ENCODE measurements at regions not wholly inside any gene's neighbourhood (a gene's known extent, or its start where the extent isn't known, plus 50 kb on each side); places are given as distances from the start of the nearest gene placed in this dataset.
"Not testable (repeated sequence)": the region's sequence is repeated elsewhere in the genome, so short reads cannot be mapped to it uniquely, and the experiment has no call there.

DNA sequence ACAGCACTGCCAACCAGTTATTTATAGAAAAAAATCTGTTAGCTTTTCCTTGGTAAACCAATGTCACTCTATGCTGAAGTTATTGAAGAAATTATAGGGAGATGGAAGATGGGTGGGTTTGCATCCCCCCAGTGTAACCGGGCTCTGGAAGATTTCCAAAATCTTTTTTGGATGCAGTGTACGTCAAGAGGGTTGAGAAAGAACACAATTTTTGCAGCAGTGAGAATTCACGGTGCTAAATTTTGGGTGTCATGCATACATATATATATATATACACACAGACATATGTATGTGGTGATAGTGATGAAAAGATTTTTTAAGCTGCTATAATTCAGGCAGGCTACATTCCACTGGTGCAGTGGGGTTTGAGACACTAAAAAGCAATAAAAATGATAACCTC, 91.4 kb upstream of the MAGI3 start:
- Histone ChIP-seq H3K4me1 (ENCODE audit: control insufficient read depth, insufficient read depth, low read length, unreplicated experiment) (no peaks in the 10 kb centered on the region), H2AFZ (ENCODE audit: low read length, unreplicated experiment) (no peak overlapping the region), H3K27me3 (ENCODE audit: insufficient read depth, low read length) (0 out of 2 replicates have a peak, but pooled peaks cover 8% of the 10 kb centered on the region), H3K4me3 (ENCODE audit: low read depth, low read length) (no peak overlapping the region), H3K36me3 (ENCODE audit: insufficient read depth, low read length) (no peaks in the 10 kb centered on the region), H3K27ac (ENCODE audit: low read depth, low read length) (no peak overlapping the region), H3K79me2 (ENCODE audit: control insufficient read depth, insufficient read depth, low read length, unreplicated experiment) (no peaks in the 10 kb centered on the region)

DNA sequence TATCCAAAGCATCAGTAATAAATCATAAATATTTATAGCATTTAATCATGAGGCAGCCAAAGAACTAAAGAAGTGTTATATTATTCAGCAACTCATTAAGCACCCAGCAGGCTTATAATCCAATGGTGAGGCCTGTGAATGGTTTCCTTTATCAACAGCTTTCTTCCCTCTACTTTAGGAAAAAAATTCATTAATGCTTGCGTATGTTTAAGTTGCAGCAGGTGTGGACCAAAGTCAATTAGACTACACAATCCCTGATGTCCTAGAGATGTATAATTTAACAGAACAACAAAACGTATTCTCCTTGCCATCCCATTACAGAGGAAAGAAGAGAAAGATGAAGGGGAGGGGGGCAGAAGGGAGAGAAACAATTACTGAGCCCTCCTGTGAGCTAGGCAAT, 87.7 kb upstream of the MAGI3 start:
- Histone ChIP-seq H3K36me3 (ENCODE audit: insufficient read depth, low read length) (no peaks in the 10 kb centered on the region), H3K79me2 (ENCODE audit: control insufficient read depth, insufficient read depth, low read length, unreplicated experiment) (no peaks in the 10 kb centered on the region), H3K27ac (ENCODE audit: low read depth, low read length) (no peak overlapping the region), H3K4me1 (ENCODE audit: control insufficient read depth, insufficient read depth, low read length, unreplicated experiment) (no peaks in the 10 kb centered on the region), H3K27me3 (ENCODE audit: insufficient read depth, low read length) (0 out of 2 replicates have a peak, but pooled peaks cover 5% of the 10 kb centered on the region), H2AFZ (ENCODE audit: low read length, unreplicated experiment) (no peak overlapping the region), H3K4me3 (ENCODE audit: low read depth, low read length) (no peak overlapping the region)

DNA sequence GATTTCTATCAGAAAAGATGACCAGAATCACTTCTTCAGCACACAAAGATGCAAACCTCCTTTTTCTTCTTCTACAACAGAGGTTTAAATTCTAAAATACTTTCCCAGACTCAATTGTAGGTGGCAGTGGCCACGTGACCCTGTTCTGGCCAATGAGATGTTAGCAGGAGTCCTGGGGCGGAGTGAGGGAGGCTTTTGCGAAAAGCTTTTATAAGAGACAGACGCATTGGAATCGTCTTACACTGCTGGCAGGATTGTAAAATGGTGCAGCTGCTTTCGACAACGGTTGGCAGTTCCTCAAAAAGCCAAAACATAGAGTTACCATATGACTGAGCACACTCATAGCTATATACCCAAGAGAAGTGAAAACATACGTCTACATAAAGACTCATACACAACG, 87.0 kb upstream of the MAGI3 start:
- H3K27ac ChIP-seq (ENCODE audit: low read depth, low read length): no peak overlapping the region
- H3K4me3 ChIP-seq (ENCODE audit: low read depth, low read length): no peak overlapping the region
- H3K4me1 ChIP-seq (ENCODE audit: control insufficient read depth, insufficient read depth, low read length, unreplicated experiment): peaks cover 4% of the 10 kb centered on the region
- H3K27me3 ChIP-seq (ENCODE audit: insufficient read depth, low read length): 0 out of 2 replicates have a peak, but pooled peaks cover under 1% of the 10 kb centered on the region
- H3K36me3 ChIP-seq (ENCODE audit: insufficient read depth, low read length): no peaks in the 10 kb centered on the region
- no peaks in the 10 kb centered on the region for H3K79me2 ChIP-seq (ENCODE audit: control insufficient read depth, insufficient read depth, low read length, unreplicated experiment)
- no peak overlapping the region for H2AFZ ChIP-seq (ENCODE audit: low read length, unreplicated experiment)

DNA sequence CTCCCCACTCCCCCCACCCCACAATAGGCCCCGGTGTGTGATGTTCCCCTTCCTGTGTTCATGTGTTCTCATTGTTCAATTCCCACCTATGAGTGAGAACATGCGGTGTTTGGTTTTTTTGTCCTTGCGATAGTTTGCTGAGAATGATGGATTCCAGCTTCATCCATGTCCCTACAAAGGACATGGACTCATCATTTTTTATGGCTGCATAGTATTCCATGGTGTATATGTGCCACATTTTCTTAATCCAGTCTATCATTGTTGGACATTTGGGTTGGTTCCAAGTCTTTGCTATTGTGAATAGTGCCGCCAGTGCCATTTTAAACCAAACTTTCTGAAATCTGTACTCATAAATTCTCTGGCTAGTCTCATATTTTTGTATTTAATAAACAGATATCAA, 85.3 kb upstream of the MAGI3 start:
- H3K27ac ChIP-seq (ENCODE audit: low read depth, low read length); H3K4me1 ChIP-seq (ENCODE audit: control insufficient read depth, insufficient read depth, low read length, unreplicated experiment); H2AFZ ChIP-seq (ENCODE audit: low read length, unreplicated experiment); H3K27me3 ChIP-seq (ENCODE audit: insufficient read depth, low read length); H3K79me2 ChIP-seq (ENCODE audit: control insufficient read depth, insufficient read depth, low read length, unreplicated experiment); H3K4me3 ChIP-seq (ENCODE audit: low read depth, low read length); H3K36me3 ChIP-seq (ENCODE audit: insufficient read depth, low read length): not testable (repeated sequence)

DNA sequence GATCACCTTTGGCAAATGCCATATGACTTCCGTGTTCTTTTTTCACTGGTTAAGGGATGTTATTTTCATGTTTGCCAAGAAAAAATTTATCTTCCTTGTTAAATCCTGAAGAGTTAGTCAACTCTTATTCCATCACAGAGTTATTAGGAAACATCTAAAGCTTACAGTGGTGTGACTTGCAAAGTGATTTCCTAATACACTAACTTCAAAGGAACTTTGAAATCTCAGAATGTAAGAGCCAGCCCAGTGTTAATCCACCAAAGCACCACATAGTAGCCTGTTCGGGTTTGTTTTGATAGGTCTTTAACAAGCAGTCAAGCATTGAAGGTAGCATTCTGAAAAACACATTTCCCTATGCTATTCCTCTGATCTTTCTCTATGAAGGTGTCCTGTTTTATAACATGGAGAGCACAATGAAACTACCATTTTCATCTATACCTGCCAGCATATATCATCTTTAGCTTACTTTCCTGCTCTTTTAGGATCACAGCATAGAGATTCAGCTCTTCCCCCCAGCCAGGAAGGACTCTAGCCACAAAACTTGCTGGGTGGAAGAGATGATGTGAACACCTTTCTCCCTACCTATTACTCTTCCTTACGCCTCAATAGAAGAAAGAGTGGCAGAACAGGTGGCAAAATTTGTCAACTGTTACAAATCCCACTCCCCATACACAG, 82.4 kb upstream of the MAGI3 start:
- H3K27me3 ChIP-seq (ENCODE audit: insufficient read depth, low read length): no peaks in the 10 kb centered on the region
- no peak overlapping the region for H3K27ac ChIP-seq (ENCODE audit: low read depth, low read length)
- H3K4me1 ChIP-seq (ENCODE audit: control insufficient read depth, insufficient read depth, low read length, unreplicated experiment): peaks cover 7% of the 10 kb centered on the region
- no peaks in the 10 kb centered on the region for H3K79me2 ChIP-seq (ENCODE audit: control insufficient read depth, insufficient read depth, low read length, unreplicated experiment)
- H3K36me3 ChIP-seq (ENCODE audit: insufficient read depth, low read length): no peaks in the 10 kb centered on the region
- H2AFZ ChIP-seq (ENCODE audit: low read length, unreplicated experiment): no peak overlapping the region
- no peak overlapping the region for H3K4me3 ChIP-seq (ENCODE audit: low read depth, low read length)

DNA sequence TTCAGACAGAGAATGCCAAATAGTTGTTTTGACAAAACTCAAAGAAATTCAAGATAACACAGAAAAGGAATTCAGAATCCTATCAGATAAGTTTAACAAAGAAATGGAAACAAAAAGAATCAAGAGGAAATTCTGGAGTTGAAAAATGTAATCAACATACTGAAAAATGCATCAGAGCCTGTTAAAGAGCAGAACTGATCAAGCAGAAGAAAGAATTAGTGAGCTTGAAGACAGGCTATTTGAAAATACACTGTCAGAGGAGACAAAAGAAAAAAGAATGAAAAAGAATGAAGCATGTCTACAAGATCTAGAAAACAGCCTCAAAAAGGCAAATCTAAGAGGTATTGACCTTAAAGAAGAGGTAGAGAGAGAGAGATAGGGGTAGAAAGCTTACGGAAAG, 77.7 kb upstream of the MAGI3 start:
- H3K4me3 ChIP-seq (ENCODE audit: low read depth, low read length); H3K4me1 ChIP-seq (ENCODE audit: control insufficient read depth, insufficient read depth, low read length, unreplicated experiment); H3K36me3 ChIP-seq (ENCODE audit: insufficient read depth, low read length); H3K79me2 ChIP-seq (ENCODE audit: control insufficient read depth, insufficient read depth, low read length, unreplicated experiment); H3K27me3 ChIP-seq (ENCODE audit: insufficient read depth, low read length); H2AFZ ChIP-seq (ENCODE audit: low read length, unreplicated experiment); H3K27ac ChIP-seq (ENCODE audit: low read depth, low read length): not testable (repeated sequence)

DNA sequence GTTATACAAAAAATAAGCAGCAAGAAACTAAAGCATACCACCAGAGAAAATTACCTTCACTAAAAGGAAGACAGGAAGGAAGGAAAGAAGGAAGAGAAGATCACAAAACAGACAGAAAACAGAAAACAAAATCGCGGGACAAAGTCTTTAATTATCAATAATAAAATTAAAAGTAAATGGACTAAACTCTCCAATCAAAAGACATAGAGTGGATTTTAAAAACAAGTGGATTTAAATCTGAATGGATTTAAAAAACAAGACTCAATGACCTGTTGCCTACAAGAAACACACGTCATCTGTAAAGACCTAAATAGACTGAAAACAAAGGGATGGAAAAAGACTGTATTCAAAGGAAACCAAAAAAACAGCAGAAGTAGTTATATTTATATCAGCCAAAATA, 75.7 kb upstream of the MAGI3 start:
- Histone ChIP-seq H3K27ac (ENCODE audit: low read depth, low read length) (no peak overlapping the region), H3K27me3 (ENCODE audit: insufficient read depth, low read length) (no peaks in the 10 kb centered on the region), H3K4me1 (ENCODE audit: control insufficient read depth, insufficient read depth, low read length, unreplicated experiment) (no peaks in the 10 kb centered on the region), H3K36me3 (ENCODE audit: insufficient read depth, low read length) (no peaks in the 10 kb centered on the region), H3K79me2 (ENCODE audit: control insufficient read depth, insufficient read depth, low read length, unreplicated experiment) (no peaks in the 10 kb centered on the region), H2AFZ (ENCODE audit: low read length, unreplicated experiment) (no peak overlapping the region), H3K4me3 (ENCODE audit: low read depth, low read length) (no peak overlapping the region)

DNA sequence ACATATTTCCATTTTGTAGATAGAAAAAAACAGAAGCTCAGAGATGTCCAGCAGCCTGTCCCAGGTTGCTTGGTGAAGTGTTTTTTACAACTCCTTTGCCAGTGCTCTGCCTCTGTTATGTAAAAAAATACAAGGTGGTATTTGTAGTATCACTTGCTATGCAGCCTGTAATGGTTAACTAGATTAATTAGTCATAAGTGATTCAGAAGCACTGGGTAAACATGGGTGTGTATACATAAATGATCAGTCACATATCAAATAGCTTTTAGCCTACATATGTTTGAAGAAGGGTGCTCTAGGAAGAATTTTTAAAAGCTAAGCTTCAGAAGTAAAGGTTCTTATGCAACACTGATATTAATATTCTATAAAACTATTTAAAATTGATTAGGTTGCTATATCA, 70.0 kb upstream of the MAGI3 start:
- no peaks in the 10 kb centered on the region for H3K4me1 ChIP-seq (ENCODE audit: control insufficient read depth, insufficient read depth, low read length, unreplicated experiment)
- no peaks in the 10 kb centered on the region for H3K36me3 ChIP-seq (ENCODE audit: insufficient read depth, low read length)
- H3K27ac ChIP-seq (ENCODE audit: low read depth, low read length): no peak overlapping the region
- H3K4me3 ChIP-seq (ENCODE audit: low read depth, low read length): no peak overlapping the region
- no peaks in the 10 kb centered on the region for H3K79me2 ChIP-seq (ENCODE audit: control insufficient read depth, insufficient read depth, low read length, unreplicated experiment)
- H2AFZ ChIP-seq (ENCODE audit: low read length, unreplicated experiment): no peak overlapping the region
- no peaks in the 10 kb centered on the region for H3K27me3 ChIP-seq (ENCODE audit: insufficient read depth, low read length)

DNA sequence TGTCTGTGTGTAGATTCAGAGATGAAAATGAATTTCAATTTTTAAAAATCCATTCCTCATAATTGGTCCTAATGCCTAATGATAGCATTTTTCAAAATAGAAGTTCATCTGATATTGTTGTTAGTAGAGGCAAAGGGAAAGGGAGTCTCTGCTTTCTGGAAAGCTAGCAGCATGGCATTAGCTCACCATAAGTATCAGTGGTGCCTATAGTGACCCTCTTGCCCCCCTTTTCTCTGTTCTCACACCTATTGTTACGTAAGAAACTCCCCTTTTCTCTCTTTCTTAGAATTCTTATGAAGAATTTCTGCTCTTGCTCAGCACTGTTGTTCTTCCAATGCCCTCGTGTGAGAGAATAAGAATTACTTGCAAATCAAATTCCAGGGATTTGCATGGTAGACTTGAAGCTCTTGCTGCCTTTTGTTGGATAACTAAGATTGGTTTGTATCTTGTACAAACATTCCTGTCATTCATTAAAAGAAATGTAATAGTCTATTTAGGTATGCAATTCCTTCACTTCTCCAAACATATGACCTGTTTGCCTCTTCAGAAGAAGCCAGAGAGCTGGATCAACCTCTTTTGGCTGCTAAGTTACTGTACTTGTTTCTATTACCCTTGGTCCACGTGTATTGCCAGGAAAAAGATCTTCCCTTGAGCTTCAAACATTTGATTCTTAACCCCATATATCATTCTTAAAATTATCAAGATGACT, 69.2 kb upstream of the MAGI3 start:
- no peak overlapping the region for H3K27ac ChIP-seq (ENCODE audit: low read depth, low read length)
- H2AFZ ChIP-seq (ENCODE audit: low read length, unreplicated experiment): no peak overlapping the region
- H3K27me3 ChIP-seq (ENCODE audit: insufficient read depth, low read length): no peaks in the 10 kb centered on the region
- no peaks in the 10 kb centered on the region for H3K36me3 ChIP-seq (ENCODE audit: insufficient read depth, low read length)
- no peaks in the 10 kb centered on the region for H3K79me2 ChIP-seq (ENCODE audit: control insufficient read depth, insufficient read depth, low read length, unreplicated experiment)
- no peaks in the 10 kb centered on the region for H3K4me1 ChIP-seq (ENCODE audit: control insufficient read depth, insufficient read depth, low read length, unreplicated experiment)
- no peak overlapping the region for H3K4me3 ChIP-seq (ENCODE audit: low read depth, low read length)

DNA sequence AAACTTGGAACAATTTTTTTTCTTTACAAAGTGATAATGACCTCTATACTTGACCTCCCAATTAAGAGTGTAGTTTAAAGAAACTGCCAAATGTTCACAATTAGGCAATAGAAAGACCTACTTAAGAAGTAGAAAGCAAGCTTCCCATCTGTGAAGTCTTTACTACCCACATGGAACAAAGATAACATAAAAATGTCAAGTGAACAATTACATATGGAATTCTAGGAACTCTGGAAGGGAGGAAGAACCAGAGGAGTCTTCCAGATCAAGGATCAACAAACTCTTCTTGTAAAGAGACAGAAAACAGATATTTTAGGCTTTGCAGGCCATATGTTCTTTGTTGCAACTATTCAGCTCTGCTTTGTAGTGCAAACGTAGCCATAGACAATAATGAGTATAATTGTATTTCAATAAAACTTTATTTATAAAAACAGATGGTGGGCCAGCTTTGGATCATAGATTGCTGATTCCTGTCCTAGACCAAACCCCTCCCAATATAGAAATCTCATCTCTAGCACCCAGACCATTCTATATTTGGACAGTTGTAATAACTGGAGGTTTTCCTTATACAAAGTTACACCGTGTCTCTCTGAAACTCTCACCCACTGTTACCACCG, 68.4 kb upstream of the MAGI3 start:
- H3K79me2 ChIP-seq (ENCODE audit: control insufficient read depth, insufficient read depth, low read length, unreplicated experiment): no peaks in the 10 kb centered on the region
- no peak overlapping the region for H3K4me3 ChIP-seq (ENCODE audit: low read depth, low read length)
- no peaks in the 10 kb centered on the region for H3K4me1 ChIP-seq (ENCODE audit: control insufficient read depth, insufficient read depth, low read length, unreplicated experiment)
- H3K27ac ChIP-seq (ENCODE audit: low read depth, low read length): no peak overlapping the region
- no peaks in the 10 kb centered on the region for H3K27me3 ChIP-seq (ENCODE audit: insufficient read depth, low read length)
- H3K36me3 ChIP-seq (ENCODE audit: insufficient read depth, low read length): no peaks in the 10 kb centered on the region
- no peak overlapping the region for H2AFZ ChIP-seq (ENCODE audit: low read length, unreplicated experiment)

DNA sequence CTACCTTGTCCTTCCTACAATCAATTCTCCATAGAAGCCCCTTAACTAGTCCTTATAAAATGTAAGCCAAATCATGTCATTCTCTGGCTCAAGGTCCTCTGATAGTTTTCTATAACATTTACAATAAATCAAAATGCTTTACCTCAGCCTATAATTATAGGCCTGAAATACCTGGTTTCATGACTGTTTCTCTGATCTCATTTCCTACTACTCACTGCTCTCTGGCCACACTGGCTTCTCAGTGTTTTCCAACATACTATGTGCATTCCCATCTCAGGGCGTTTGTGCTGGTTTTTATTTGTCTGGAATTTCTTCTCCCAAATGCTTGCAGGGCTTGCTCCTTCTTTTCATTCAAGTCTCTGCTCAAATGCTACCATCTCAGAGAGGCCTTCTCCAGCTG, 67.9 kb upstream of the MAGI3 start:
- Histone ChIP-seq H3K27ac (ENCODE audit: low read depth, low read length) (no peak overlapping the region), H3K36me3 (ENCODE audit: insufficient read depth, low read length) (no peaks in the 10 kb centered on the region), H2AFZ (ENCODE audit: low read length, unreplicated experiment) (no peak overlapping the region), H3K4me3 (ENCODE audit: low read depth, low read length) (no peak overlapping the region), H3K4me1 (ENCODE audit: control insufficient read depth, insufficient read depth, low read length, unreplicated experiment) (no peaks in the 10 kb centered on the region), H3K79me2 (ENCODE audit: control insufficient read depth, insufficient read depth, low read length, unreplicated experiment) (no peaks in the 10 kb centered on the region), H3K27me3 (ENCODE audit: insufficient read depth, low read length) (no peaks in the 10 kb centered on the region)

Measured in ACC112 (cell line).